ENCODE measurements at regions not wholly inside any gene's neighbourhood (a gene's known extent, or its start where the extent isn't known, plus 50 kb on each side); places are given as distances from the start of the nearest gene placed in this dataset.
A peak's percentile ranks its signal among the peaks of the same experiment; 100 is the strongest.

GRCh38 chrX:124501586-124501985 lies 155.2 kb downstream of the SH2D1A start:
- Histone ChIP-seq H3K4me1 (no peaks in the 10 kb centered on the region), H3K4me3 (no peak overlapping the region), H3K9me3 (replicated peaks) (no peaks in the 10 kb centered on the region), H3K36me3 (no peaks in the 10 kb centered on the region), H3K27me3 (0 out of 2 replicates have a peak, but pooled peaks cover 3% of the 10 kb centered on the region), H3K27ac (no peak overlapping the region)
- no peak for DNase-seq

GRCh38 chrX:124502166-124502565 lies 155.8 kb downstream of the SH2D1A start:
- H3K4me3 ChIP-seq: no peak overlapping the region
- no peaks in the 10 kb centered on the region for H3K9me3 ChIP-seq (replicated peaks)
- H3K4me1 ChIP-seq: no peaks in the 10 kb centered on the region
- 0 out of 2 replicates have a peak, but pooled peaks cover 3% of the 10 kb centered on the region for H3K27me3 ChIP-seq
- no peak overlapping the region for H3K27ac ChIP-seq
- no peak for DNase-seq
- no peaks in the 10 kb centered on the region for H3K36me3 ChIP-seq

DNA sequence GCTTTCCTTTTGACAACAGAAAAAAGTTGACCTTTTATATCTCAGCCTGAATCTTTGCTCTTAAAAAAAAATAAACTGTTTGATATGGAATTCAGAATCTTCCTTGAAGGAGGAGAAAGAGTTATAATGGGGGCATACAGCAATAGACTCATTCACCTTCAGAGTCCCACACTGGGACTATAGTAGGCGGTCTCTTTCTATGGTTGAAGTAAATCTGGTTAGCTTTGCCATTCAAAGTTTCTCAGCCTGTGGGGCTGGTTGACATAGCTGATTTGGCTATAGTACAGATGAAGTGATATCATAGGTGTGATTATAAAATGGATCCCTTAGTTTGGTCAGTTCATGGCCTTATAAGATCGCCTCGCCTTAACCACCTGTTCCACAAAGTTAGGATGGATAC lies 156.2 kb downstream of the SH2D1A start:
- DNase-seq: no peak
- Histone ChIP-seq H3K27me3 (0 out of 2 replicates have a peak, but pooled peaks cover 3% of the 10 kb centered on the region), H3K4me3 (no peak overlapping the region), H3K27ac (no peak overlapping the region), H3K36me3 (no peaks in the 10 kb centered on the region), H3K4me1 (no peaks in the 10 kb centered on the region), H3K9me3 (replicated peaks) (no peaks in the 10 kb centered on the region)

DNA sequence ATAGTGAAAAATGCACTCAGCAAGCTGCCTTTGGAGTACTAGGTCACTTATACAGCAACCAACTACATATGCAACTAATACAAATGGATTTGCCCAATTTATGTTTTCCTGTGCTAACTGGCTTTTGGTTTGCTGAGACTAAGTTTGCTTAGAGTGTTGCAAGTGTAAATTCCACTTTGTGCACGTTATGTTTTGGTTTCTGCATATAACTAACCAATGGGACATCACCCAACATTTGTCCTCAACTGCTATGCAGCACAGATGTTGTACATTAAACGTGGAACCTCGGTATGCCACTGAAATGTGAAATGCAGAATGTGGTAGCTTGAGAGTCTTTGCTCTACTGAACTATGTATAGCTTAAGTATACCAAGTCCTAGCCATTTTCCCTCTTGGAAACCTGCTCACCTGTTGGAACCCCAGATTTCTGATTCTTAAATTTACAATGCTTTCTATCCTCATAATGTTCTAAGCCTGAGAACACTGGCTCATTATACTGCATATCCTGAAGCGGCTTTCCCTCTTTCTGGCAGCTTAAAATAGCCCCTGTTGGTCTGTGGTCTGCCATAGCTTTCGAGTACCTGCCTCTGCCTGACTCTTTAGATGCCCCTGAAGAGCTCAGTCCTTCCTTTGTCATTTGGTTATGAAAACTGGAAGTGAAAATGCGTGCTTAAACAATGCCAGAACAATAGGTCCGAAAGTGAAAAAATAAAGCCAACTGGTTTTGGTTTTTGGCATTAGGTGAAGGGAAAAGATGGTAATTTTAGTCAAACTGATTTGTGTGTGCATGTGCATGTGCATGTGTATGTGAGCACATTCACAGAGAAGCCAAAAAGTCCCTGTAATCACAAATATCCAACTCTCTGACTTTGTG lies 158.0 kb downstream of the SH2D1A start:
- DNase-seq: no peak
- no peak overlapping the region for H3K4me3 ChIP-seq
- 0 out of 2 replicates have a peak, but pooled peaks cover 3% of the 10 kb centered on the region for H3K27me3 ChIP-seq
- H3K4me1 ChIP-seq: no peaks in the 10 kb centered on the region
- no peaks in the 10 kb centered on the region for H3K36me3 ChIP-seq
- no peaks in the 10 kb centered on the region for H3K9me3 ChIP-seq (replicated peaks)
- no peak overlapping the region for H3K27ac ChIP-seq

GRCh38 chrX:124506066-124506465 lies 159.7 kb downstream of the SH2D1A start:
- no peaks in the 10 kb centered on the region for H3K9me3 ChIP-seq (replicated peaks)
- no peak overlapping the region for H3K27ac ChIP-seq
- no peaks in the 10 kb centered on the region for H3K4me1 ChIP-seq
- no peaks in the 10 kb centered on the region for H3K36me3 ChIP-seq
- DNase-seq: no peak
- 0 out of 2 replicates have a peak, but pooled peaks cover 9% of the 10 kb centered on the region for H3K27me3 ChIP-seq
- no peak overlapping the region for H3K4me3 ChIP-seq

- DNase-seq: no peak
- Histone ChIP-seq H3K4me1 (no peaks in the 10 kb centered on the region), H3K36me3 (no peaks in the 10 kb centered on the region), H3K27me3 (0 out of 2 replicates have a peak, but pooled peaks cover 9% of the 10 kb centered on the region), H3K4me3 (no peak overlapping the region), H3K27ac (no peak overlapping the region), H3K9me3 (replicated peaks) (no peaks in the 10 kb centered on the region)
Observed at GRCh38 chrX:124507246-124507645, 160.9 kb downstream of the SH2D1A start.

GRCh38 chrX:124518885-124519284 lies 172.5 kb downstream of the SH2D1A start:
- no peak overlapping the region for H3K4me3 ChIP-seq
- H3K27ac ChIP-seq: no peak overlapping the region
- no peaks in the 10 kb centered on the region for H3K27me3 ChIP-seq
- H3K36me3 ChIP-seq: no peaks in the 10 kb centered on the region
- no peak for DNase-seq
- no peaks in the 10 kb centered on the region for H3K9me3 ChIP-seq (replicated peaks)
- no peaks in the 10 kb centered on the region for H3K4me1 ChIP-seq

- DNase-seq: no peak
- H3K4me1 ChIP-seq: no peaks in the 10 kb centered on the region
- H3K4me3 ChIP-seq: no peak overlapping the region
- H3K9me3 ChIP-seq (replicated peaks): no peaks in the 10 kb centered on the region
- H3K36me3 ChIP-seq: no peaks in the 10 kb centered on the region
- H3K27ac ChIP-seq: no peak overlapping the region
- 0 out of 2 replicates have a peak, but pooled peaks cover 8% of the 10 kb centered on the region for H3K27me3 ChIP-seq
Observed at GRCh38 chrX:124524852-124525251, 178.5 kb downstream of the SH2D1A start.

- Histone ChIP-seq H3K36me3 (no peaks in the 10 kb centered on the region), H3K9me3 (replicated peaks) (no peaks in the 10 kb centered on the region), H3K4me1 (no peaks in the 10 kb centered on the region), H3K4me3 (no peak overlapping the region), H3K27me3 (0 out of 2 replicates have a peak, but pooled peaks cover 2% of the 10 kb centered on the region), H3K27ac (no peak overlapping the region)
- DNase-seq: no peak
Observed at GRCh38 chrX:124529786-124530185, 183.4 kb downstream of the SH2D1A start.

- no peaks in the 10 kb centered on the region for H3K9me3 ChIP-seq (replicated peaks)
- H3K27me3 ChIP-seq: no peaks in the 10 kb centered on the region
- H3K27ac ChIP-seq: no peak overlapping the region
- H3K4me3 ChIP-seq: no peak overlapping the region
- no peak for DNase-seq
- no peaks in the 10 kb centered on the region for H3K36me3 ChIP-seq
- H3K4me1 ChIP-seq: no peaks in the 10 kb centered on the region
Observed at GRCh38 chrX:124530803-124531202, 184.4 kb downstream of the SH2D1A start.

DNA sequence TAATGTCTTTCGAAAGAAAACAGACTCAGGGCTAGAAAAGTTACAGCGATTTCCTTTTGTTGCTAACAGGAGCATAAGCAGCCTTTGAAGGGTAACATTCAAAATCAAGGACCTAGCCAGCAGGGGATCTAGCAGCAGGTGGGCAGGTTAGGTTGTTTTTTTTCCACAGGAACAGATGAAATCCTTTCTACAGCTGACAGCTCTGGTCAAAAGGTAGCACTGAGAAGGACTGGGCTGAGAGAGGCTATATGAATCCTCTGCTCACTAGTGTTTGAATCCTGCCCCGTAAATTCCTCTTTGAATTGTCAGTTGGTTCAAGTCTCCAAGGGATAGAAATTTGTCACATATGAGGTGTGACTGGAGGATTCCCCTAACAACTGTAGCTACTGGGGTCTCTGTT lies 188.2 kb downstream of the SH2D1A start:
- H3K36me3 ChIP-seq: no peaks in the 10 kb centered on the region
- no peak for DNase-seq
- no peak overlapping the region for H3K27ac ChIP-seq
- H3K4me3 ChIP-seq: no peak overlapping the region
- no peaks in the 10 kb centered on the region for H3K4me1 ChIP-seq
- no peaks in the 10 kb centered on the region for H3K9me3 ChIP-seq (replicated peaks)
- H3K27me3 ChIP-seq: no peaks in the 10 kb centered on the region

DNA sequence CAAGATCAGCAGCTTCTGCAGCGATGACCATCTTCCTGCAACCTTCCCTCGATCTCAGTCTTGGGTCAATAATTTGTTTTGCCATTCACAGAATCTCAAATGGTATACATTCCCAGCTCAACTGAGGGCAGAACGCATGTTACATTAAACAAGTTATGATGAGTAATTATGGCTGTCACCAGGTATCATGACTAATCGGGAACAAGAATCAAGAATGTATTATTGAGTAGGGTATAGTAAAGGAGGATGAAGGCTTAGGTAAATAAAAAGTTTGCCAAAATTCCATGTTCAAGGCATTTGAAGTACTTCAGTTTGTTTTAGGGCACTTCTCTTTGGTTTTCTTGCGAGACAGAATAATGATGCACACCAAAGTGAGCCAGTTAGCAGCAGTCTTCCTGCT lies 194.1 kb downstream of the SH2D1A start:
- no peaks in the 10 kb centered on the region for H3K27me3 ChIP-seq
- no peak overlapping the region for H3K4me3 ChIP-seq

GRCh38 chrX:124548571-124548970 lies 202.2 kb downstream of the SH2D1A start:
- H3K4me1 ChIP-seq: peaks cover 2% of the 10 kb centered on the region; the same call in 1 of the 2 replicates
- DNase-seq: peak; percentile 13 to 44
- H3K36me3 ChIP-seq: no peaks in the 10 kb centered on the region

More for the DNA sequence above, 194.1 kb downstream of the SH2D1A start:
- no peaks in the 10 kb centered on the region for H3K36me3 ChIP-seq
- H3K9me3 ChIP-seq (replicated peaks): no peaks in the 10 kb centered on the region
- H3K27ac ChIP-seq: no peak overlapping the region
- DNase-seq: no peak
- no peaks in the 10 kb centered on the region for H3K4me1 ChIP-seq

DNA sequence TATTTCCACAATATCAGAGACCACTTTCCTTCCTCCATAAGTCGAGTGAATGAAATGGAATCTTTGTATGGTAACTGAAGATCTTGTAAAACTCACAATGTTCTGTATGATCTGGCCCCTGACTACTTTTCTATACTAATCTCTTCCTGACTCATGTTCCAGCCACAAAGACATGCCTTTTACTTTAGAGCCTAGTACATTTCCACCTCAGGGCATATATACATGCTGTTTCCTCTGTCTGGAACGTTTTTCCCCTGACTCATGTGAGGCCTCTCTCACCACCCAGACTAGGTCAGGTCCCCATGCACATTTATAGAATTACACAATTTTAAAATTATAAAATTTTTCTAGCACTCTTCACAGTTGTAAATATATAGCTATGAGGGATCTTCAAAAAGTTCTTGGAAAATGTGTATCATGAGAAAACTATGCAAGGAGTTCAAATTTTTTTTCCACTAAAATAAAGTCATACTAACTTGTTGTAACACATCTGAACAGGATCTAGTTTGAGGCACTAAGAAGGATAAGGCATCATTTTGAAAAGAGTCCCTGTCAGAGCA lies 208.8 kb downstream of the SH2D1A start:
- peak overlapping the region; percentile 68 for H3K27ac ChIP-seq
- DNase-seq: peak; percentile 64 to 88
- no peaks in the 10 kb centered on the region for H3K27me3 ChIP-seq

More at GRCh38 chrX:124548571-124548970, 202.2 kb downstream of the SH2D1A start:
- 0 out of 2 replicates have a peak, but pooled peaks cover 4% of the 10 kb centered on the region for H3K27me3 ChIP-seq
- no peak overlapping the region for H3K4me3 ChIP-seq
- H3K9me3 ChIP-seq (replicated peaks): no peaks in the 10 kb centered on the region
- H3K27ac ChIP-seq: no peak overlapping the region

DNA sequence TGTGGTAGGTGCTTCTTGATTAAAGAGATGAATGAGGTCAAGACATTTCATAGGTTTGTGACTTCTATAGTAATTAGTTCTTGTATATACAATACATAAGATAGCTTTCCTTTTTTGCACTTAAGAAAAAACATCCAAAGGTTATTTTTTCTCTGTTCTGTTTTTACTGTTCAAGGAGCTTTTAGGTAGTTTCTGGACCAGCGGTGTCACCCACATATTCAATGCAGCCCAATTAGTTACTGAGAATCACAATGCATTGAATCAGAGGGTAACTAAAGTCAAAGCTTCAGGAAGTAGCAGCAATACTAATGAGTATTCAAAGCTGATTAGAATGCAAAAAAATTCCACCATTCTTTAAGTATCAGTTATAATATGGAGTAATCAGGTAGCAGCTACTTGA lies 211.6 kb downstream of the SH2D1A start:
- no peak overlapping the region for H3K27ac ChIP-seq
- no peaks in the 10 kb centered on the region for H3K9me3 ChIP-seq (replicated peaks)
- DNase-seq: no peak
- no peaks in the 10 kb centered on the region; the same call in 1 of the 2 replicates for H3K36me3 ChIP-seq
- peaks cover 26% of the 10 kb centered on the region for H3K4me1 ChIP-seq
- no peak overlapping the region for H3K4me3 ChIP-seq
- no peaks in the 10 kb centered on the region for H3K27me3 ChIP-seq

More for the DNA sequence above, 208.8 kb downstream of the SH2D1A start:
- Histone ChIP-seq H3K9me3 (replicated peaks) (no peaks in the 10 kb centered on the region), H3K4me3 (no peak overlapping the region), H3K4me1 (peaks cover 26% of the 10 kb centered on the region), H3K36me3 (no peaks in the 10 kb centered on the region; the same call in 1 of the 2 replicates)

Data from SJCRH30 (cell line).